M059J (cell line): ENCODE measurements at regions not wholly inside any gene's neighbourhood (a gene's known extent, or its start where the extent isn't known, plus 50 kb on each side); places are given as distances from the start of the nearest gene placed in this dataset.
A peak's percentile ranks its signal among the peaks of the same experiment; 100 is the strongest.
"Not testable (repeated sequence)": the region's sequence is repeated elsewhere in the genome, so short reads cannot be mapped to it uniquely, and the experiment has no call there.

Experiments used
- DNase-seq: peaks from one replicate; pipeline ENCODE4 v3.0.0-alpha.2; 2012; ENCODE audit warnings: low read depth

DNA sequence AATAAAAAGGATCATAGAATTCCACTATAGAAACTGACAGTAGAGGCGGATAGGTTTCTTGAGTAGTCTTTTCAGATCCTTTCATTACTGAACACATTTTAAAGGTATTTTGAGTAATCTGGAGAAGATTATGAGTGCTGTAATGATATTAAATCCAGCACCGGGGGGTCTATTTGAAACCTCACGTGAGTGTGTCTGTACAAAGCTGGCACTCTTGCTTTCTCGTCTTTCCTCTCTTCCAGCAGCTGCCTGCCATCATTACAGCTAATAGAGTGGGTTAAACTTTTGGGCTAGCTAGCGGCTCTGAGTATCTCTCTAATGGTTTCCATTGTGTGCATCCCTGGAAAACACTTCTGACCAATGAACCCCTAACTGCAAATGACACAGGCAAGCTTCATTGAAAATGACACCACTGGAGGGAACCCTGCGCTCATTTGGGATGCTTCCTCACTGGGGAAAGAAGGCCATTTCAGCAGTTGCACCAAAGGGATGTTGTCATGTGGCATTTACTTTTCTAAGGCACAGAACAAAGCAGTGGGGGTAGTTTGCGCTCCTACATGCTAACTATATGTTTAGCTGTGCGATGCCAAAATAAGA is 101.0 kb downstream of the HRH4 start:
- DNase-seq = no peak

DNA sequence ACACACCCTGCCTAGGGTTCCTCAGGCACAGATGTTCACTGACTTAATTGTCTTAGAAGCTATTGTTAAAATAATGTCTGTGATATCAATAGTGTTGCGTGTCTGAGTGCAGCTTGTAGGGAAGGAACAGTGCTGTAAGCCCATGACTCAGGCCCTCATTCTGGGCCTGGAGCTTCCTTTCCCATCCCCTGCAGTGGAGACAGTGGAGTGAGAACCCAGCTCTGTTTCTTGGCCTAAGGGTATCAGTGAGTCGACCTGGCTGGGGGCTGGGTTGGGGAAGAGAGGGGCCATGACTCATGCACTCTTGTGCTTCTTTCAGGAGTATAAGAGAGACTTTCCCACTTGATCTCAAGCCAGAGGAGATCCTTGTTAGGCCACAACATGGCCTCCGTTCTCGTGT is 106.8 kb downstream of the HRH4 start:
- peak; percentile 98 for DNase-seq

DNA sequence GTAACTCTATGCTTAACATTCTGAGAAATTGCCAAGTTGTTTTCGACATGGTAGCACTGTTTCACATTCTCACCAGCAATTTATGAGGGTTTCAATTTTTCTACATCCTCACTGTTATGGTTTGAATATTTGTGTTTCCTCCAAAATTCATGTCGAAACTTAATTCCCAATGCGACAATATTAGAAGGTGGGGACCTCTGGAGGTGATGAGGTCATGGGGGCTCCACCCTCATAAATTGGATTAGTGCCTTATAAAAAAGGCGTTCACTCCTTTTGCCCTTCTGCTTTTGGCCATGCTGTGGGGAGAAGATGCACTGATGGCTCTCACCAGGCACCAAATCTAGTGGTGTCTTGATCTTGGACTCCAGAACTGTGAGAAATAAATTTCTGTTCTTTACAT is 110.3 kb downstream of the HRH4 start:
- DNase-seq = no peak

DNA sequence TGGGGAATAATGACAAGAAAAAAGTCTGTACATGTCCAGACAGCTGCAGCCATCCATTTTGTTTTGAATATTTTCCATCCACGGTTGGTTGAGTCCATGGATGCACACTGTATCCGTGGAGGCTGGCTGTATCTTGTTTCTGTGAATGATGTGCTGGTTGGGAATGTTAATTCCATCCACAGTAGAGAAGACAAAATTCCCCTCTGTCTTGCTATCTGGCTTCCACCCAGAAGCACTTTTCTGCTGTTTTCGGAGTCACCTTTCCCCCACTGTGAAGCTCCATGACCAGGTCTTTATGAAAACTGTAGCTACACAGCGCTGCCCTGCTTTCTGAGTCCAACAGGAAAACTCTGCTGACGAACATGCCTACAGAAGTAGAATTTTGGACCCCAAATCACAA is 122.3 kb downstream of the HRH4 start:
- DNase-seq = no peak

DNA sequence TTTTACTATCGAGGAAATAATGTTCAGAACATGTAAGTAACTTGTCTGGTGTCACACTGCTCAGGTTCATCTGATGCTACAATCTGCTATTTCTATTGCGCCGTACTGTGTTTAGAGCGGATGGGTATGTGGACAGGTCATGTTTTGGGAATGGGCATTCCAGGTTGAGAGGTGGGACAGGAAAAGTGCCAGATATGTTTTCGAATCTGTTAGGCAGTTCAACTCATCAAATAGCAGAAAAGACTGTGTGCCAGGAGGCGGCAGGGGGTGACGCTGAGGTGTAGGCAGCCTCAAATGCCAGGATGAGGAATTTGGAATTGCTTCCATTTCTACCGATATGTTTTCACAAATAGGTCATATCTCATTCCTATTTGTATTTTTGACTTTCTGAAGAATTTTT is 123.8 kb downstream of the HRH4 start:
- no peak for DNase-seq

DNA sequence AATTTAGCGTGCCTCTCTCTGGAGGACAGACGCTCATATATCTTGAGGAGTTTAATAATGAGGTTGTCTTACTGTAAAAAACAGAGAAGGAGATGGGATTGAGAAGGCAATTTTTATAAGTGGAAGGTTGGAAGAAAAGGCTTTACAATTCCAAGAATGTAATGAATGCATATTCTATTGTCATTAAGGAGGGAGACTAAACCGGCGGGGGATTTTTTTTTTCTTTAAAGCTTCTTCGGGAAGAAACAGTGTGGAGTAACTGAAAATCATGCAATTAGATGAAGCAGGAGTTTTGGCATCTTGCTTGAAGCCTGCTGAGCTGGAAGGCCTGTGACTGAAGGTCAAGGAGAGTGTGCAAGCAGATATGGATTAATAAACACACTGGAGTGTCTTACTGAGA is 124.4 kb downstream of the HRH4 start:
- DNase-seq = no peak

DNA sequence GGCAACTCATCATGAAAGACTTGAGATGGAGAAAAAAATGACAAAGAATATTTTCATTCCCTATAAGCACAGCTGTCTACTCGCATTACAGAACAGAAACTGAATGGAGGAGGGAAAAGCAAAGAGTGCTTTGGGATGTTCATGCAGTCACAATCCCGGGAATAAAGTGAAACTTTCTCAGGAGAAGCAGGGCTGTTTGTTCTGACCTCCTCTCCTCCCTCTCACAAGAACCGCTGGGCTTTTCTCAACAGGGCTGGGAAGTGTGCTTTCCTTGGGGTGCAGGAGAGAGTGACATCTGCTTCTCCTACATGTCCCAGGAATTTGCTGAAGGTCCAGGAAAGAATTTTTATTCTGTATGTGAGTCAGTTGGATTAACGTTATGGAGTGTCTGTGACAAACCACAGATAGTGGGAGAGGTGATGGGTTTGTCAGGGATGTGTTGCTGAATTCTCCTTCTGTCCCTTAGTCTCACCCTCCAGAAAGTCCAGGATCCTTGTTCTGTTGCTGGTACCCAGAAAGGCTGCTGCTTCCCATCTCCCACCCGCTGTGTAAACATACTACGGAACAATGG is 125.6 kb downstream of the HRH4 start:
- DNase-seq = no peak

DNA sequence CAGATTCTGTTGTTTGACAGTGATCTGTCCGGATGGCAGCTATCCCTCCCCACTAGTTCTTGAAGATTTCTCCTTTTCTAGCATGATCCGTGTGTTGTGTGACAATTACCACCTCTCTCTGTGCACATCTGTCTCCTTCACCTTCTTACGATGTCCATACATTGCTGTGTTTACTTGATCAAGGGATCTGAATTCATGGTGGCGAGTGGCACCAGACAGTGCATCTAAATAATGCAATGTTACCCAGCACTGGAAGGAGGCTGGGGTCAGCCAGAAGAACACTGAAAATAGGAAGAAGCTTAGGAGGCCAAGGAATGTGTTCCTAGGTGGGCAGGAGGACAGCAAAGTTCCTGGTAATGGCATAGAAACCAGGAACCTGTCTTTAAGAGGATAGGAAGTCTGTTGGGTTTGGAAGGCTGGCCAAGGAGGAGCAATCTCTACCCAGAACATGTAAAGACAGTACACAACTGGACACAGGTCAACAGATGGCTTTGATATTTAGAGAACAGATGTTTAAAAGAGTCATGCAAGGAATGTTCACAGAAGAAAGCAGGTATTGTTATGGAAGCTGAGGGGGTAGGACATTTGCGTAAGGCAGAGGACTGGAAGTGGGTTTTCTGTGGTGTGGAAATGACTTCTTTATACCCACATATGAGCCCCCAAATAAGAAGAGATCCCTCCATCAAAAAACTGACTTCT is 126.4 kb downstream of the HRH4 start:
- no peak for DNase-seq

DNA sequence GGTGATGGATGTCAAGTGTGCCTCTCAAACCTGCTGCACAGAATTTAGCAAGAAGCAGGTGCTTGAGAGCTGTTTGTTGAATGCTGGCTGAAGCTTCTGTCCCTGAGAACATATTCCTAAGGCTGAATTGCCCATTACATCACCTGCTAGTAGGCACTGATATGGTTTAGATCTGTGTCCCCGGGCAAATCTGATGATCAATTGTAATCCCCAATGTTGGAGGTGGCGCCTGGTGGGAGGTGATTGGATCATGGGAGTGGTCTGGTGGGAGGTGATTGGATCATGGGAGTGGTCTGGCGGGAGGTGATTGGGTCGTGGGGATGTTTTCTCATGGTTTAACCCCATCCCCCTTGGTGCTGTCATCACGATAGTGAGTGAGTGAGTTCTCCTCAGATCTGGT is 128.0 kb downstream of the HRH4 start:
- no peak for DNase-seq

DNA sequence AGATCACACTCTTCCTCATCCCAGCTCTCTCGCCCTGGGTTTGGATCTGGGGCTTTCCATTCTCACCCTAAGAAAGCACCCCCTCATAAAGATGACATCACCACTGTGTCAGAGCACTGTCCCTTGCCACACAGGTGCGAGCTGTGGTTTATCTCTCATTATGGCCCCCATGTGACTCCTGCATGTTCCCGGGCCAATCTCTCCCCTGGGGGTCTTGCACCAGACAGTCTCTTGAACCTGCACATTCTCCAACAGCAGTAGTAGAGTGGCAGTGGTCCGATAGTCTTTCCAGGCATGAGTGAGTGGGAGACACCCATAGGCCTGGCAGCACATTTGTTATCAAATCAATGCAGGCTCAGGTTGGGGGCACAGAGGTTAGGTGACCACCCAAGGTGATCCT is 130.5 kb downstream of the HRH4 start:
- no peak for DNase-seq

DNA sequence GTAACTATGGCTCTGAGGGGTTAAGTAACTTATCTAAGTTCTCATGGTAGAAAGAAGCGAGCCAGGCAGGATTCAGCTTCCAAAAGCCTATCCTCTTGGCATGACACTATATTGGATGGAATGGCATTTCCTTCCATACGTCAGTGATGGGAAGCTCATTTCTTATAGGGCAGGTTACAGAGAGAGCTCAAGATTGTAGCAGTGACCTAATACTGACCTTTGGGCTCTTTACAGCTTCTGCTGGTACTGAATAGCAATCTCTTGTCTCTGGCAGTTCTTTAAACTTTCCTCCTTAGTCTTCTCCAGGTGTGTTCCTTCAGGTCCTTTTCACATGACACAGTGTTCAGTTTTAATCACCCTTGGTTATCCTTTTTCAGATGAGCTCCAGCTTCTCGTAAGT is 133.0 kb downstream of the HRH4 start:
- DNase-seq = no peak

DNA sequence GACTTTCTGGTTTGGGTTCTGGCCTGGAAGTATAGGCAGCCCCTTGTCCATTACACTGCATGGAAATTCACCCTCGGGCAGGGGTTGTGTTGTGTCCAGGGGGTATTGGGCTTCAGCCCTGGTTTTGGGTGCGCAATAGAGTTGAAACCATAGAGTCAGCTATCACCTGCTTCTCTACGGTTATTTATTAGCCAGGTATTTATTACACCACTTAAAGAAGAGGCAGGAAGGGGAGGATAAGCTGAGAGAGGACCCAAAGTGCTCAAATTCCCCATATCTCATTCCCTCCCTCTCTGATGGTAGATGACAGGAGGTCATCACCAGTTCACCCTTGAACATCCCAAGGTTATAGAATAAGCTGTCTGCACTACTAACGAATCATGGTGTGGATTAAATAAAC is 133.4 kb downstream of the HRH4 start:
- DNase-seq = no peak

DNA sequence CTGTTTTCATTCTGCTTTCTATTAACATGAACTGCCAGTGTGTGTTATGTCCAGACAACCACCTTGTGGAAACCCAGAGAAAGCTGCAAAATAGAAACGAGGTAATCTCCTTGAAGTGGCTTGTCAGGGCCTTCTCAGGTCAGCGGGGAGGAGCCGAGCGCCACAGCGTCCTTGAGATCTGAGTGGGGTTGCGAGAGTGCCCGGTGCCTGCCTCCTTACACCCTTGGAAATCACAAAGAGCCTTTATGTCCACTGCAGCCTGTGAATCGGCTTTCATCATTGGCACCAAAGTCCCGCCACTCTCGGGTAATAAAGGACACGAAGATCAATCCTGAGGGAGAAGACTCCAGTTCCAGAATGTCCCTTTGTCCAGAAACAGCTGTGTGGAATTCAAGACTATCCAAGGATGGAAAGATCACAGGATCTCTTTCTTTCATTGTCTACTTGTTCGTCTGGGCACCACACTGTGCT is 135.2 kb downstream of the HRH4 start:
- DNase-seq = no peak

DNA sequence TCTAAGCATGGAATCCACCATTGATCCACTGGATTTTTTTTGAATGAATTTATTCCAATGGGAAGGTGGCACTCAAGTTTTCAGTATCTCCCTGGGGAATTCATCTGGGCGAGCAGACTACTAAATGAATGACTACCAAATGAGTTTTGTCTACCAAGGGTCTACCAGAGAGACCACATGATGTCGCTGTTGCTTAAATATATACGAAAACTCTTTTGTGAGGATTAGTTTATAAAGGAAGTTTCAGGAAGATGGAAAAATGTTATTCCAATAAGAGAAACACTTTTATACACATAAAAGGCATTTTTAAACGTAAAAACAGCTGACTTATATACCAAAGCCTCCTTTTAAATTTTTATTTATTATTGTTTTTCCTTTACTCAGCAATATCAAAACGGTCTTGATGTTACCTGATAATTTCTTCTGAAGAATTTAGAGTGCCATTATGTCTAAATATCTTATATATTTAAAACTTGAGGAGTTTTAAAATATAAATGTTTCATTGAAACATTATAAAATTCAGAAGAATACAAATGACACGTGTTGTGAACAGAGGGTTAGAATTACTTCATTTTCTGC is 139.7 kb downstream of the HRH4 start:
- peak; percentile 71 for DNase-seq

DNA sequence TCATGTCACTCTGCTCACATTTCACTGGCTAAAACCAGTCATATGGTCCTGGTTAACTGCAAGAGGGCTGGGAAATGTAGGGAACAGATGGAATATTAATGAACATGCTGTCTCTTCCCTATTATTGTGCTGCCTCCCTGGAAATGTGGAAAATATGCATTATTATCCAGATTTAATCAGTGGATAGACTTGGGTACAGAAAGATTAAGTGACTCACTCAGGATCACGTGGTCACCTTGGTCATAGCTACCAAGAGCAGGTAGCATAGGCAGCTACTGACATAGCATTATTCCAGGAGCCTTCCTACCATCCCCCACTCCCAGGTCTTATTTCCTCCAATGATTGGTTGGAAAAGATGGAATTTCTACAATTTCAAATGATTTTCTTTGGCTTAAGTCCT is 141.1 kb downstream of the HRH4 start:
- DNase-seq = peak; percentile 35

DNA sequence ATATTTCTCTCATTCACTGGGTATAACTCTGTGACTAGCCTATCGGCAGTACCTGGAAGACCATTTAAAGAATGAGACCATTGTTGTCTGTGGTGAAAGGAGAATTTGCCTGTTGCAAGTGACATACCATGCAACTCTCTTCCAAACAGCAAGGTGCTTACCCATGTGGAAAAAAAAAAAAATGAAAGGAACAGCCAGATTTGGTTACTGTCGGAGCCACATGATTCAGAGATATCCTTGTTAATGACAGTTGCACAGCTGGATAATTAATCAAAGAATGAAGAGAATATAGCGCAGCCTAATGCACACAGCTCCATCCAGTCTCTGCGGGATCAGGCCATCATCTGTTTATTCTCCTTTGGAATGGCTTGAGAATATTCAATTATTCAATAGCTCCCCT is 141.8 kb downstream of the HRH4 start:
- no peak for DNase-seq

DNA sequence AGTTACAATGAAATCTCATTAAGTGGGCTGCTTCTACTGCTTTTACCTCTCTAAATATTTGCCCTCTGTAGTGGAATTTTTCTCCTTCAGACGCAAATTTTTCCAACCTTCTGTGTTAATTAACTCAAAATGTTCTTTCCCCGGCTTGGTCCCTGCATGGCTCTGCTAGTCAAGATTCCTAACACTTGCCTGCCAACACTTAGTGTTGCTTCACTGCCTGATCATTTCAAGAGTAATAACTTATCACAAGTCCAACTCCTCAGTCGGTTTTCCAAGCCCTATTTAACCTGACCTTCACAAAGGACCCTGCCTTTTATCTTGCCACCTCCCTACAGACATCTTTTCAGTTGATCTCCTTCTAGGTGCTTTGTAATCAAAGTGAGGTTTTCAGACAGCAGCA is 142.7 kb downstream of the HRH4 start:
- DNase-seq = no peak

DNA sequence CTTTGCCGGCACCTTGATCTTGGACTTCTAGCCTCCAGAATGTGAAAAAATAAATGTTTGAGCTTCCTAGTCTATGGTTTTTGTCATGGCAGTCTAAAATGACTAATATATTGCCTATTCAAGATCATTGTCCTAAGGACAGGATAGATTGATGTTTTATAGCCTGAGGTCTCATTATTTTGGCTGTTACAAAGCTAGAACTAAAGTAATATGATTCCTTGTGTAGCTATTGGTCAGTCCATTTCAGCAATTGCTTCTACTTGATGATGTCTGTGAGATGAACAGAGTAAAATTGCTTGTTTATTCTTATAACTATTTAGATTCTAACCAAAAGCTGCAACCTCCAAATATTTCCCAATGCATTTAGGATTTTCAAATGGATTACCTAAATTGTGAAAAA is 145.0 kb downstream of the HRH4 start:
- DNase-seq = peak; percentile 52

DNA sequence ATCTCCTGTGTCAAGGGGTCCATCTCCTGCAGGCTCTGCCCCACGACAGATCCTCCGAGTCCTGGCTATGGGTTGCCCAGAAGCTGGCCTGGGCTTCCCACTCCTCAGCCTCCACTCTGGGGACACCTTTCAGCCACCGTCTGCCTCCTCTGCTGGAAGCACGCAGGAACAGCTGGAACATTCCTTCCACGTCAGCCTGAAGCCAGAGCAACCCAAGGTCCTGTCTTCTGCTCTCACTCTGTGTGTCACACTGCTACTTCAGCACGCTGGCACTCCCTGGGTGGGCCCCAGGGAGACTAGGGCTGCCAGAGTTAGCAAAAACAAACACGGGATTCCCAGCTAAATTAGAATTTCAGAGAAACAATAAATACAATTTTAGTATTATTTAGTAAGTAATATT is 148.8 kb downstream of the HRH4 start:
- DNase-seq = no peak

DNA sequence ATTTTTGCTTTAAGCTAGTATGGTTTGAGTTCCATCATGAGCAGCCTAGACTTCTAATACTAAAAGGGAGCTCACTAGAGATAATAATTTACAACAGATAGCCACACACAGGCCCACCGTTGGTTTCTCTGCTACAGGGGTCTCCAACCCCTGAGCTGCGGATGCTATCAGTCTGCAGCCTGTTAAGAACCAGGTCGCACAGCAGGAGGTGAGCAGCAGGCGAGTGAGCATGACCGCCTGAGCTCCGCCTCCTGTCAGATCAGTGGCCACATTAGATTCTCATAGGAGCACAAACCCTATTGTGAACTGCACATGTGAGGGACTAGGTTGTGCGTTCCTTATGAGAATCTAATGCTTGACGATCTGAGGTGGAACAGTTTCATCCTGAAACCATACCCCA is 150.6 kb downstream of the HRH4 start:
- no peak for DNase-seq

DNA sequence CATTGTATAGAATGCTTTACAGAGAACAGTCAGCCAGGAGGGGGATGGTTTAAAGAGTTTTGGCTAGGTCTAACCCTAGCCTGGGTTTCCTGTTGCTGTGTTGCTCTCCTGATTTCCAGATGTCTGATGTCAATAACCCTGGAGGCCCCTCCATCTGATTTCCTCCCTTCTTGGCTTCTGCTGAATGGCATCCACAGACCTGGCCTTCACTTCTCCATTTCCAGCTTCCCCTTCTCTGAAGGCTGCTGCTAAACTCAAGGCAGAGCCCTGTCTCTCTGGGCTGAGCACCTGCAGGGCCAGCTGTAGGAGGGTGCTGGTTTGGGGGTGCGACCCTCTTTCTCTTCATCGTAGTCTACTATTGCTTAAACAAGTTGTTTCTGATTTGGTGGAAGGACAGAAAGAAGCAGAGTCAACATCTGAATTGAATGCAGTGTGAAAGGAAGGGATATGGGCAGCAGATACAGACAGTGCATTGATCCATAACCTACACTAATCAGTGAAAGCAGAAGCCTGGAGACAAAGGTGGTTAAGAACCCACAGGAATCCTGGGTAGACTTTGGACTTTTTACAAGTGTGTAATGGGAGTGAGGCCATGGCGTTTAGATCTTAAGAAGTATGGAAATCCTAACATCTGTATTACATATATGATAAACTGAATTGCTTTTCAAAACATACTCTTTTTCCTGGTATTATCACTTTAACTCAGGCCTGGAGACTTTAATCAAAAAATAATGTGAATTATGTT is 153.6 kb downstream of the HRH4 start:
- DNase-seq = no peak

DNA sequence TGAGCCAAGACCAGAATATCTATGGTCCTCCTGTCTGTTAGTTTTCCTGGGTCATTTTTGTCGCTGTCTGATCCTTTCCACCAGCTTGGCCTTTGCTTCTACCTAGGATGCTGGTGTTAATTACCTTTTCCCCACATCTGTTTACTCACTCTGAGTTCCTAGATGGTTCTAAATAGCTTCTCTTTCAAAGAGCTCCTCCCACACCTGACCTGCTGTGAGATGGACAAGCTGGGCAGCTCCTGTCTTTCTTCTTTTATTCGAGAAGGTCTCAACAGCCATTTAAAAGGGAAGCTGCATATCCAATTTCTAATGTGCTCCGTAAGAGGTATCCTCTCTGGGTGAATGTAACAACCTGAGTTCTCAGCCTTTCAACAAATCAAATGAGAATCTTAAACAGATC is 156.2 kb downstream of the HRH4 start:
- no peak for DNase-seq

DNA sequence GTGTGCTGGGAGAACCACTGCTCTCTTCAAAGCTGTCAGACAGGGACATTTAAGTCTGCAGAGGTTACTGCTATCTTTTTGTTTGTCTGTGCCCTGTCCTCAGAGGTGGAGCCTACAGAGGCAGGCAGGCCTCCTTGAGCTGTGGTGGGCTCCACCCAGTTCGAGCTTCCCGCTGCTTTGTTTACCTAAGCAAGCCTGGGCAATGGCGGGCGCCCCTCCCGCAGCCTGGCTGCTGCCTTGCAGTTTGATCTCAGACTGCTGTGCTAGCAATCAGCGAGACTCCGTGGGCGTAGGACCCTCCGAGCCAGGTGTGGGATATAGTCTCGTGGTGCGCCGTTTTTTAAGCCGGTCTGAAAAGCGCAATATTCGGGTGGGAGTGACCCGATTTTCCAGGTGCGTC is 164.0 kb downstream of the HRH4 start:
- not testable (repeated sequence) for DNase-seq
